HL-60/S4 treated with retinoic acid at 250 ng/mL for 4 days and 3 days (cell line): ENCODE measurements at regions not wholly inside any gene's neighbourhood (a gene's known extent, or its start where the extent isn't known, plus 50 kb on each side); places are given as distances from the start of the nearest gene placed in this dataset.

Experiments used
- in situ Hi-C: fragments of 300-500 bp; cut with MboI; formaldehyde crosslinking; loops from 2 replicates; pipeline ENCODE4 v1.7.0; 2022; ENCODE audit warnings: low sequenced_read_pairs

GRCh38 chr6:71007298-71007697 lies 50.4 kb upstream of the B3GAT2 start:
- in situ Hi-C loops = loop anchor here (25.0 kb wide), 1 partner anchor 695 kb away; the partner anchor contains the start of gene COL9A1

GRCh38 chr6:71011871-71012371 lies 55.1 kb upstream of the B3GAT2 start:
- in situ Hi-C loops = loop anchor here (25.0 kb wide), 1 partner anchor 700 kb away; the partner anchor contains the start of gene COL9A1

DNA sequence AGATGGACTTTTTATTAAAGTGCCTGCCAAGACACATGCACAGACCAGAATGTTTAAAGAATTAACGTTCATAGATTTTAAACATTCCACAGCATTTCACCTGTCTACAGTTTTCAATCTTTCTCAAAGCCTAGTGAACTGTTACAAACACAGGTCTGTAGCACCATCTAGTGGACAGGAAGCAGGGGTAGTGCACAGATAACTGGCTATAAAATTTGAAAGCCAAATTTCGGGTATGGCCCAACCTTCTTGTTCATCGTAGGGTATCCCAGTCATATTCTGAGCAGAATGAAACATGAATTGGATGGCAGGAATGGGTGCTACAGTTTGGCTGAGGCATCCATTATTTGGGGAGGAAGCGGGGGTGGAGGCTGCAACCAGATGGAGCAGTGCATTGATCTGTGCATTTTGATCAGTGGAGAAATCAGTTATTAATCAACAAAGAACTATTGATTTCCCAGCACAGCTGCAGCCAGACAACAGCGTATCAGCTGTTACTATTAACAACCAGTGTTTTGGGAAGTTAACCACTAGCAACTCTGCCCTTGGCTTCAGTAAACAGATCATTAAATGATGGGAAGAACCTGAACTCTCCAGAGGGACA lies 56.1 kb upstream of the B3GAT2 start:
- in situ Hi-C loops = loop anchor here (25.0 kb wide), 1 partner anchor 701 kb away; the partner anchor contains the start of gene COL9A1

DNA sequence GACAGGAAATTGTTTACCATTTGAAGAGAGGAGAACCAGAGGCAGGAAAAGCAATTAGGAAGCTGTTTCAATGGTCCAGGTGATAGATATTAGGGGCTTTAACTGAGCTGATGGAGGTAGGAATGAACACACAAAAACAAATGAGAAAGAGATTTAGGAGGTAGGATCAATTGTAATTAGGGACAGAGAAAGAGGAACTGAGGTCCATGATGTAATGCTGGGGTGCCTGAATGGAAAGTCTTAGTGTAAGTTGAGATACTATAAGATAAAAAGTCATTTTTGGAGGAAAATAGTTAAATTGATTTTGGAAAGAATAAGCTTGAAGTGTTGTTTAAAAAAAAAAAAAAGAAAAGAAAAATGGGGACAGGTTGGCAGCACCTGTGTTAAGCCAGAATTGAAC lies 58.5 kb upstream of the B3GAT2 start:
- in situ Hi-C loops = loop anchor here (25.0 kb wide), 1 partner anchor 703 kb away; the partner anchor contains the start of gene COL9A1

DNA sequence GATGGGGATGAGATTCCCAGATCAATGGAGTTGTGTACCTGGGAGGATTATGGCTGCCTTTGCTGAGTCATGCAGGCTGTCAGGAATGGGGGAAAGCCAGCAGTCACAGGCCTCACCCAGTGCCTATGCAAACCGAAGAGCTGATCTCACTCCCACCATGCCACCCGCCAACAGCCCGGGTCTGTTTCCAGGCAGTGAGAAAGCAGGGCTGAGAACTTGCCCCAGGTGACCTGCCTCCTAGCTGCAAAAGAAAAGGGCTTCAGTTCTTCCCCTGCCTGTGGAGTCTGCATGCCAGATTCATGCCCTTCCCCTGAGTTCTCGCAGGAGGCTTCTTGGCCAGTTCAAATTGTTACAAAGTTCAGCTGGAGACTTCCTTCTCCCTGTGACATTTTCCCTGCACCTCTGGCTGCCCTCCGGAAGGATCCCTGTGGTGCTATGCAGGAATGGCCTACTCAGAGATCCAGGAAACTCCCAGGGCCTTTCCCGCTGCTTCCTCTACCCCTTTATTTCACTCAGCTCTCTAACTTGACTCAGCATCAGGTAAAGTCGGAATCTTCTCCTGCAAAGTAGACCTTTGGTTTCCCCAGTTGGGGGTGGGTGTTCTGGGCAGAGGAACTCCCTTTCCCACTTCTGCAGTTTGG lies 71.5 kb upstream of the B3GAT2 start:
- in situ Hi-C loops = no loop called here

GRCh38 chr6:71028877-71029252 lies 72.0 kb upstream of the B3GAT2 start:
- in situ Hi-C loops = no loop called here

- in situ Hi-C loops = no loop called here
Measured at GRCh38 chr6:71029555-71029954, 72.7 kb upstream of the B3GAT2 start.

DNA sequence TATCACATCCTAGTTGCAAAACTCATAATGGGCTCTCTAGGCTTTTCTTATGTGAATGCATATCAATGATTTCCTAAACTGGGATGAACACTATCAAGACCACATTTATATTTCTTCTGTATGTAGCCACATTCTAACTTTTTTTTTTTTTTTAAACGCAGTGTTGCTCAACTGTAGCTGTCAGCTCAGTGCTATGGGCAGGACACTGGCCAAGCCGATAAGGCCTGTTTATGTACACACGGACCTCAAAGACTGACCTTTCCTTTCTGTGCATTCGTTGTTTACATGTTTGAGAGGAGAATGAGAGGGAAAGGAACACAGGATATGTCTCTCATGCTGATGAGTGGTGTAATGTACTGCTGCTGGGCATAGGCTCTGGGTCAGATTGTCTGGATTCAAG lies 75.1 kb upstream of the B3GAT2 start:
- in situ Hi-C loops = no loop called here

DNA sequence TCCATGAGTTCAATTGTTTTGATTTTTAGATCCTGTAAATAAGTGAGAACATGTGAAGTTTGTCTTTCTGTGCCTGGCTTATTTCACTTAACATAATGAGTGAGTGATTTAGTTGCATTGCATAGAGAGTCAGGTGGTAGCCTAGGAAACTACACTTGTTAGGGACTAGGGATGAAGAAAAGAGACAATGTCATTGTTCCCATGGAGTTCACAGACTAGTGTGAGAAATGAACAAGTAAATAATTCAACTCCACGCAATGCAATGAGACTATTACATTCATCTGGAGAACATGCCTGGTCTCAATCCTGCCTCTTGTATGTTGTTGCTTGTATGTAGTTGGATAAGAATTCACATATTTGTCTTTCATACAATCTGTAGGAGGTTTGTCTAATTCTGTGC lies 76.3 kb upstream of the B3GAT2 start:
- in situ Hi-C loops = no loop called here

DNA sequence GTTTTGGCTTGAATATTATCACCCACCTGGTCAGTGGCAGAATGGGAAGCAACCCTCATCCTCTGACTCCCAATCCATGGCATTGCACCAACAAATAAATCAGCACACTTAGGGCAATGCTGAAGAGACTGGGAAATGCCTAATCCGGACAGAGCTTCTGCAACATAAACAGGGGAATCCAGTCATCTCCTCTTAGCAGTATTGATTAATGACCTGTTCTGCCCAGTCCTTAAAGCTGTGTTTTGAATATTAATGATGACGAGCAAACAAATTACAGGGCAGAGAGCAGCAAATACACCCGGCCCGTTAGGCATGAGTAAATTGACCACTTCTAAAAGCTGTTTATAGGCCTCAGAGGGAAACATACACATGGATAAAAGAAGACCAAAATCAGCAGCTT lies 77.0 kb upstream of the B3GAT2 start:
- in situ Hi-C loops = no loop called here

GRCh38 chr6:71034563-71035345 lies 77.9 kb upstream of the B3GAT2 start:
- in situ Hi-C loops = no loop called here

- in situ Hi-C loops = no loop called here
Measured at GRCh38 chr6:71035871-71036270, 79.0 kb upstream of the B3GAT2 start.

DNA sequence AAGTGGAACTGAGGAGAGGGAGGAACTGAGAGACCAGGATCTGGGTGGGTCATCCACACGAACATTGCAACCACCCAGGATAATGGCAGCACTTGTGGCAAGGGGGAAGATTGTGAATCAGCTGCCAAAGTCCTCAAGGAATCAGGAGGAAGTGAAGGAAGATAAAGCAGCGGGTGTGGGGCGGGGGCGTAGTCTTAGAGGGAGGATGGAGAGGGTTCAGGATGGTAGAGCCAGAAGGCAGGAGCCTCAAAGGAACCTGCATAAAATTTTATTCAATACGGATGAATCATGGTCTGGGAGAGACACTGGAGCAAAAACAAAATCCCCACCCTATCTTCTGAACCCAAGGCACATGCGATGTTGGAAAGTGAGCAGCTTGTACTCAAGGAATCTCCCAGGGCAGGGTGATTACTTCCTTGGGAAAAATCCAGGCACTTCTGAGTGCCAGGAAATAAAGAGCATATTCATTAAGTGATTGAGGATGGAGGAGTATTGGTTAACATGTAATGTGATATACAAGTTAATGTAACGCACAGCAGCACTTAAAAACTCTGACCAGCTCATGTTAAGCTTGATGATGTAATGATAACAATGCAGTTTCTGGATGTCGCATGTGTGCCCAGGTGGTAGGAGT lies 82.0 kb upstream of the B3GAT2 start:
- in situ Hi-C loops = no loop called here

DNA sequence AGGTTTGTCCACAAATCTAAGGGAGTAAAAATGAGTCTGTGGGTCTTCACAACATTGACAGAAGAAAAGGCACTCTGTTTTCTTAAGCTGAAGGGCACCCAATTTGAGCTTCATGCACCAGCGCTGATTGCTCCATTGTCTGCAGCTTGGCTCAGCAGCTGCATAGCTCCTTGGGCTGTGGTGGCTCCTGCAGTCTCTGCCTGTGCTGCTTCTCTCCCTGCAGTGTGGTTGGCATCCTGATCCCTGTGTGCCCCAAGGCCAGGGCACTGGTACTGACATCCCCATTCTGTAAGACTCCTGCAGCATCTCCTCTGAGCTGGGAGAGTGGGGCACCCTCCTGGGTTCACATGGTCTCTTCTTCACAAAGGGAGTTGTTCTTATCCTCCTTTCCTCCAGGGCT lies 83.2 kb upstream of the B3GAT2 start:
- in situ Hi-C loops = no loop called here

DNA sequence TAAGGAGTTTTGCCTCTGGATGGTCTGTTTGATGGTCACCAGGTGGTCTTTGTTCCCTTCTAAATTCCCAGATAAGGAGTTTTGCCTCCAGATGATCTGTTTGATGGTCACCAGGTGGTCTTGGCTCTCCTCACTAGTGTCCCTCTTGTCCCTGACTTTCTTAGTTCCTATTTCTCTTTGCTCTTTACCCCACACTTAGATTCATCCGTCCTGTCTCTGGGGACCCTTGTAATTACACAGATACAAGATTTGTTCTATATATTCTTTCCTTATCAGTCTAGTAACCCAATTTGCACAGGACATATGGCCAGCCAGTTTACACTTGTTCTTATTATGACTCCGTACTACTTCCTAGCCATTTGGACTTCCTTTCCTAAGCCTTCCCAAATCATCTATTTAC lies 84.0 kb upstream of the B3GAT2 start:
- in situ Hi-C loops = no loop called here

- in situ Hi-C loops = no loop called here
Measured at GRCh38 chr6:71043902-71044301, 87.0 kb upstream of the B3GAT2 start.

- in situ Hi-C loops = no loop called here
Measured at GRCh38 chr6:71044753-71045152, 87.9 kb upstream of the B3GAT2 start.

- in situ Hi-C loops = no loop called here
Measured at GRCh38 chr6:71045296-71045695, 88.4 kb upstream of the B3GAT2 start.

GRCh38 chr6:71047417-71047816 lies 90.6 kb upstream of the B3GAT2 start:
- in situ Hi-C loops = no loop called here

GRCh38 chr6:71048320-71049164 lies 91.7 kb upstream of the B3GAT2 start:
- in situ Hi-C loops = no loop called here
